ENCODE measurements at regions not wholly inside any gene's neighbourhood (a gene's known extent, or its start where the extent isn't known, plus 50 kb on each side); places are given as distances from the start of the nearest gene placed in this dataset.

GRCh38 chr10:113452146-113452845, 100.6 kb upstream of the HABP2 start:
- H3K27ac ChIP-seq (ENCODE audit: extremely low read depth, low read depth, low read length), result no peak overlapping the region
- no peaks in the 10 kb centered on the region for H3K9me3 ChIP-seq (ENCODE audit: control insufficient read depth, insufficient read depth, low read depth, low read length)
- no peaks in the 10 kb centered on the region for H3K36me3 ChIP-seq (ENCODE audit: control insufficient read depth in 2 of 2, insufficient read depth in 1 of 2, low read length in 2 of 2)
- TF ChIP-seq ZNF530 (tag by site-specific recombination; IDR thresholded peaks at IDR 0.05; ENCODE audit: low read depth) (no peak), BCL6B (tag by site-specific recombination; IDR thresholded peaks at IDR 0.05) (no peak), ZNF37A (tag by site-specific recombination; IDR thresholded peaks at IDR 0.05) (no peak), ZSCAN30 (tag by site-specific recombination; IDR thresholded peaks at IDR 0.05) (no peak), ZBTB1 (tag by site-specific recombination; IDR thresholded peaks at IDR 0.05) (no peak), ZNF10 (tag by site-specific recombination; IDR thresholded peaks at IDR 0.05) (no peak), ZNF560 (tag by site-specific recombination; IDR thresholded peaks at IDR 0.05; ENCODE audit: borderline replicate concordance) (no peak), YY1 (tag by site-specific recombination; IDR thresholded peaks at IDR 0.05) (no peak), ZNF416 (tag by site-specific recombination; IDR thresholded peaks at IDR 0.05) (no peak), ZBTB21 (tag by site-specific recombination; IDR thresholded peaks at IDR 0.05) (no peak), ZNF561 (tag by site-specific recombination; IDR thresholded peaks at IDR 0.05; ENCODE audit: borderline replicate concordance) (no peak), ZBTB7A (tag by site-specific recombination; IDR thresholded peaks at IDR 0.05; ENCODE audit: low read depth) (no peak), ZNF600 (tag by site-specific recombination; IDR thresholded peaks at IDR 0.05) (no peak), FEZF1 (tag by site-specific recombination; IDR thresholded peaks at IDR 0.05) (no peak), SCRT2 (tag by site-specific recombination; IDR thresholded peaks at IDR 0.05) (no peak), ZNF223 (tag by site-specific recombination; IDR thresholded peaks at IDR 0.05) (no peak), GLI2 (tag by site-specific recombination; IDR thresholded peaks at IDR 0.05; ENCODE audit: borderline replicate concordance, low read depth) (no peak), ZNF311 (tag by site-specific recombination; IDR thresholded peaks at IDR 0.05; ENCODE audit: borderline replicate concordance) (no peak), ZNF645 (tag by site-specific recombination; IDR thresholded peaks at IDR 0.05) (no peak)
- no peak overlapping the region for H3K4me3 ChIP-seq (ENCODE audit: low read depth, low read length)
- CTCF ChIA-PET, result interaction anchor here (0.5 to 3.9 kb wide), 3 partner anchors 10 to 1079 kb away, joined by 4 to 39 read pairs (median 4); partner anchors contain the start of gene ACSL5
- POLR2A ChIA-PET, result interaction anchor here (0.6 kb wide), 1 partner anchor 18 kb away, joined by 8 read pairs; no protein-coding TSS in a partner anchor
- no peaks in the 10 kb centered on the region for H3K4me1 ChIP-seq (ENCODE audit: control insufficient read depth, insufficient read depth, low read length)

- Histone ChIP-seq H3K4me3 (ENCODE audit: low read depth, low read length) (no peak overlapping the region), H3K9me3 (ENCODE audit: control insufficient read depth, insufficient read depth, low read depth, low read length) (no peaks in the 10 kb centered on the region), H3K4me1 (ENCODE audit: control insufficient read depth, insufficient read depth, low read length) (no peaks in the 10 kb centered on the region), H3K36me3 (ENCODE audit: control insufficient read depth in 2 of 2, insufficient read depth in 1 of 2, low read length in 2 of 2) (no peaks in the 10 kb centered on the region), H3K27ac (ENCODE audit: extremely low read depth, low read depth, low read length) (no peak overlapping the region)
- POLR2A ChIA-PET, result no interaction called here
- CTCF ChIA-PET, result interaction anchor here (0.6 to 3.9 kb wide), 12 partner anchors 11 to 1150 kb away, joined by 3 to 39 read pairs (median 5); no protein-coding TSS in a partner anchor
- TF ChIP-seq ZNF280D (tag by site-specific recombination; IDR thresholded peaks at IDR 0.05), result no peak
- TF ChIP-seq ZNF423 (tag by site-specific recombination; IDR thresholded peaks at IDR 0.05), result no peak
- no peak for TF ChIP-seq ZNF777 (tag by site-specific recombination; IDR thresholded peaks at IDR 0.05; ENCODE audit: borderline replicate concordance)
- no peak for TF ChIP-seq ZNF366 (tag by site-specific recombination; conservative IDR thresholded peaks at IDR 0.05)
- TF ChIP-seq SALL2 (tag by site-specific recombination; IDR thresholded peaks at IDR 0.05; ENCODE audit: borderline replicate concordance), result no peak
- no peak for TF ChIP-seq ZNF529 (tag by site-specific recombination; IDR thresholded peaks at IDR 0.05; ENCODE audit: insufficient replicate concordance)
- TF ChIP-seq TSHZ1 (tag by site-specific recombination; IDR thresholded peaks at IDR 0.05; ENCODE audit: borderline replicate concordance), result no peak
- no peak for TF ChIP-seq RBAK (tag by site-specific recombination; IDR thresholded peaks at IDR 0.05)
Observed at GRCh38 chr10:113453351-113453750, 99.5 kb upstream of the HABP2 start.

Measured in HEK293 (cell line).